Spleen (tissue), 7 donors: ENCODE measurements at regions not wholly inside any gene's neighbourhood (a gene's known extent, or its start where the extent isn't known, plus 50 kb on each side); places are given as distances from the start of the nearest gene placed in this dataset.

Experiments used
- POLR2A ChIP-seq, 3 donors: fragments of 450-650 bp; IDR thresholded peaks; one replicate each; pipeline ENCODE4 v1.5.1; 2017; ENCODE audit warnings: antibody characterized with exemption in 3 of 3, mild to moderate bottlenecking in 1 of 3
- POLR2AphosphoS5 ChIP-seq, 3 donors: sonication (generic); formaldehyde crosslinking; IDR thresholded peaks; one replicate each; pipeline ENCODE4 v1.5.1; 2017; ENCODE audit warnings: antibody characterized with exemption in 3 of 3
- TF ChIP-seq, protein P1 (sequence below), 11 experiments: fragments of 200-600 bp in 7 of 11; fragments of 450-650 bp in 4 of 11; sonication (generic) in 4 of 11; IDR thresholded peaks in 8 of 11; conservative IDR thresholded peaks in 3 of 11; 1 replicate in 7 of 11; 2 replicates in 4 of 11; pipeline versions ENCODE4 v1.4.0 to v1.8.0; 2016 to 2021; ENCODE audit warnings: antibody characterized with exemption in 11 of 11, inconsistent platforms in 4 of 11, mild to moderate bottlenecking in 1 of 11
- donor health status: DM: no; HTN: no; CAD: no; lungs with moderate emphysema.
- donor health status: DM: no; HTN: no; CAD: no.
- donor health status: DM: no; HTN: no; CAD: no.

GRCh38 chr13:58852076-58852475 is 1220.5 kb downstream of the PCDH17 start:
- TF ChIP-seq POLR2A (IDR thresholded peaks at IDR 0.05) (no peak), POLR2AphosphoS5 (IDR thresholded peaks at IDR 0.05) (no peak)
- TF ChIP-seq, protein P1, sequence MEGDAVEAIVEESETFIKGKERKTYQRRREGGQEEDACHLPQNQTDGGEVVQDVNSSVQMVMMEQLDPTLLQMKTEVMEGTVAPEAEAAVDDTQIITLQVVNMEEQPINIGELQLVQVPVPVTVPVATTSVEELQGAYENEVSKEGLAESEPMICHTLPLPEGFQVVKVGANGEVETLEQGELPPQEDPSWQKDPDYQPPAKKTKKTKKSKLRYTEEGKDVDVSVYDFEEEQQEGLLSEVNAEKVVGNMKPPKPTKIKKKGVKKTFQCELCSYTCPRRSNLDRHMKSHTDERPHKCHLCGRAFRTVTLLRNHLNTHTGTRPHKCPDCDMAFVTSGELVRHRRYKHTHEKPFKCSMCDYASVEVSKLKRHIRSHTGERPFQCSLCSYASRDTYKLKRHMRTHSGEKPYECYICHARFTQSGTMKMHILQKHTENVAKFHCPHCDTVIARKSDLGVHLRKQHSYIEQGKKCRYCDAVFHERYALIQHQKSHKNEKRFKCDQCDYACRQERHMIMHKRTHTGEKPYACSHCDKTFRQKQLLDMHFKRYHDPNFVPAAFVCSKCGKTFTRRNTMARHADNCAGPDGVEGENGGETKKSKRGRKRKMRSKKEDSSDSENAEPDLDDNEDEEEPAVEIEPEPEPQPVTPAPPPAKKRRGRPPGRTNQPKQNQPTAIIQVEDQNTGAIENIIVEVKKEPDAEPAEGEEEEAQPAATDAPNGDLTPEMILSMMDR (IDR thresholded peaks at IDR 0.05 in 8 of 11, conservative IDR thresholded peaks at IDR 0.05 in 3 of 11), result no peak
